T-helper 2 cell treated with Interferon-gamma antibody and Interleukin-4, amounts not matched to agents 5 μg/mL and 100 μg/mL, for 36 hours (primary cell): ENCODE measurements at regions not wholly inside any gene's neighbourhood (a gene's known extent, or its start where the extent isn't known, plus 50 kb on each side); places are given as distances from the start of the nearest gene placed in this dataset.

ENCODE experiments used
- DNase-seq: peaks from one replicate; pipeline ENCODE4 v3.0.0; 2021; ENCODE audit warnings: low spot score
- H3K27ac Mint-ChIP-seq: one replicate; pipeline ENCODE4 v1.8.0; 2021; ENCODE audit warnings: mild to moderate bottlenecking, mixed read lengths
- H3K27me3 Mint-ChIP-seq: one replicate; pipeline ENCODE4 v1.8.0; 2021; ENCODE audit warnings: low read depth, mixed read lengths
- H3K36me3 Mint-ChIP-seq: one replicate; pipeline ENCODE4 v1.8.0; 2021; ENCODE audit warnings: low read depth, mixed read lengths
- H3K4me1 Mint-ChIP-seq: one replicate; pipeline ENCODE4 v1.8.0; 2021; ENCODE audit warnings: low read depth, mixed read lengths
- H3K4me3 Mint-ChIP-seq: one replicate; pipeline ENCODE4 v1.8.0; 2022; ENCODE audit warnings: mild to moderate bottlenecking, moderate library complexity, mixed read lengths
- H3K9me3 Mint-ChIP-seq: one replicate; pipeline ENCODE4 v1.8.0; 2021; ENCODE audit warnings: mixed read lengths

DNA sequence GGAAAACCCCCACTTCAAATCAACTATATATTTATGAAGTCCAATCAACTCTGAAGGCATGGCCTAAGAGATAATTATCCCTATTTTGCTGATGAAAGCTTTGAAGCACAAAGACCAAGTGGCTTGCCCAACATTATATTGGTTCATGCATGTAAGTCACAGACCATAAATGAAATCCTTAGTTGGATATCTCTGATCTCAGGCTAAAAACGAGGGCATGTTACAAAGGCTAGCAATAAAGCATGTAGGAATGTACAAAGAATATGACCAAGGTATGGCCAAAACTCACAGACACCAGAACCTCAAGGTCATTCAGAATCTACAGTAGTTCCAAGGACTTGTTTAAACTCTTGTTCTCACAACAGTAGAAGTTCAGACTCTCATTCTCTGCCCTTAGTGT, 100.2 kb upstream of the SESN3 start:
- Mint-ChIP-seq H3K27ac (no peak overlapping the region), H3K27me3 (peaks cover 2% of the 10 kb centered on the region)

DNA sequence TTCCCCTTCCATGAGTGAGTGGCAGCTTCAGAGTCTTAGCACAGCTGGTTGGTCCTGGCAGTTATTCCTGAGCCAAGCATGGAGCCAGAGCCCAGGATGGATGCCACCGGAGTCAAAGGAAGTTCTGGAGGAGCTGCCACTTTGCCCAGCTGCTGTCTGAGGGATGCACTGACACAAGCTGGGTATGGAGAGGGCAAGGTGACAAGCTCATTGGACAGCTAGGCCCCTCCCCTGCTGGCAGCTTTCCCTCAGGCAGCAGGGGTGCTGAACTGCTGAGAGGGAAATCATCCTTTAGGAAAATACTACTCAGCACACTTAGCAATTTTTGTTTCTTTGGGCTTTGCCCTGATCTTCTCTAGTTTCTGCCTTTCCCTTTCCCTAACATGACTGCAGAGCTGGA, 99.3 kb upstream of the SESN3 start:
- Mint-ChIP-seq H3K27me3 (peaks cover 2% of the 10 kb centered on the region), H3K9me3 (no peaks in the 10 kb centered on the region), H3K27ac (no peak overlapping the region), H3K4me1 (peaks cover 2% of the 10 kb centered on the region), H3K4me3 (no peak overlapping the region), H3K36me3 (no peaks in the 10 kb centered on the region)
- no peak for DNase-seq

More for the DNA sequence above, 100.2 kb upstream of the SESN3 start:
- H3K9me3 Mint-ChIP-seq: no peaks in the 10 kb centered on the region
- no peak for DNase-seq
- no peaks in the 10 kb centered on the region for H3K36me3 Mint-ChIP-seq
- H3K4me3 Mint-ChIP-seq: no peak overlapping the region
- H3K4me1 Mint-ChIP-seq: peaks cover 2% of the 10 kb centered on the region

DNA sequence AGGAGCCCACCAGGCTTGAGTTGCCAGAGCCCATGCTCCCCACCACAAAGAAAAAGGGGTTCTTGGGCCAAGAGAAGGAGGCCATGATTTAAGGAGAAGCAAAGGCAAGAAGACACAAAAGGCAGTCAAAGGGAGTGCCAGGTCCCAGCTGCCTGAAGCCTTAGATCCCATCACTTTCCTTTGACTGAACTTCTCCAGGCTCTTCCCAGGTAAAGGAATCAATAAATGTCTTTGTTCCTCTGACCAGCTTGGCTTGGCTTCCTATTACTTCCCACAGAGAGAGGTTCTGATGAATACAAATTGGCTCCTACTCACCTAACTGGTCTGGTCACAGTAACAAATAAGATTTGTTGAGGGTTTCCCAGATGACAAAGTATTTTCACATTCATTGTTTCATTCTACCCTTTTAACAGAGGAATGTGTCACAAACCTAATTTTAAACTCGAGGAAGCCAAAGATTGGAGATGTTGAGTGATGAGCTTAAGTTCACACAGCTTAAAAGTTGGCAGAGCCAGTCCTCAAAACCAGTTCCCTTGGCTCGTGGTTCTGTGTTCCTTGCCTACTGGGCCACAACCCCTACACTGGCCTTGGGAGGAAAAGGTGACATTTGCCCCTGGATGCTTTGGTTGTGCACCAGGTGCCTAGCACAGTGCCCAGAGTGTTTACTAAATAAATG, 96.4 kb upstream of the SESN3 start:
- peaks cover 5% of the 10 kb centered on the region for H3K4me1 Mint-ChIP-seq
- H3K27ac Mint-ChIP-seq: no peak overlapping the region

DNA sequence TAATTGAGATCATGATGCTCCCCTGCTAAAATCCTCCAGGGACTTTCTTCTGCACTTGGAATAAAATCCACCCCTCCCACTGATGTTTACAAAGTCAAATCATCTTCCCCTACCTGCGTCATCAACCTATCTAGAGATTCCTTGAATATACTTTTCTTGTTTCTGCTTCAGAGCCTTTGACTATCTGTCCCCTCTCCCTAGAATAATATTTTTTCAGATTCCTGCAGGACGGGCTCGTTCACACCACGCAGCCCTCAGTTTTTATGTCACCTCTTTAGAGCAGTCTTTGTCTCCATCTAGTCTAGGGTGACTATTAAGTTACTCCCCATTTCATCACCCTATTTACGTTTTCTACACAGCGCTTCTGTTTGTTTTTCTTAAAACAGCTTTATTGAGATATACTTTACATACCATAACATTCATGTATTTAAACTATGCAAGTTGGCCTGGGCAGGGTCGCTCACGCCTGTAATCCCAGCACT, 94.8 kb upstream of the SESN3 start:
- no peak for DNase-seq
- Mint-ChIP-seq H3K27ac (no peak overlapping the region), H3K36me3 (no peaks in the 10 kb centered on the region), H3K4me3 (no peak overlapping the region), H3K9me3 (no peaks in the 10 kb centered on the region), H3K4me1 (peaks cover 5% of the 10 kb centered on the region), H3K27me3 (peaks cover 4% of the 10 kb centered on the region)

More for the DNA sequence above, 96.4 kb upstream of the SESN3 start:
- no peaks in the 10 kb centered on the region for H3K36me3 Mint-ChIP-seq
- peaks cover 4% of the 10 kb centered on the region for H3K27me3 Mint-ChIP-seq
- no peak overlapping the region for H3K4me3 Mint-ChIP-seq
- no peak for DNase-seq
- H3K9me3 Mint-ChIP-seq: no peaks in the 10 kb centered on the region

DNA sequence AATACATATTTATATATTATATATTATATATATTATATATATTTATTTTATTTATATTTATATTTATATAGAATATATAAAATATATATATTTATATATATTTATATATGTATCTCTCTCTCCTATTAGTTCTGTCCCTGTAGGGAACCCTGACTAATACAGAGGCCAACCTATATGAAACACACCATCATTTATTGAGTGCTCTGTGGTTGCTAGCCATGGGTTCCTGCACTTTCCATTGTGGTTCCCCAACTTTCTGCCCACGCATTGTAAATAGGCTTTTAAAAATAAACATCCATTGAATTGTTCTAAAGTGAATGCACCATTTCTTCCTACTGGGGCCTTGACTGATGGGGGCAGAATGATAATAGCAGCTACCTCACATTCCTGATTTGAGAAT, 93.8 kb upstream of the SESN3 start:
- H3K36me3 Mint-ChIP-seq: no peaks in the 10 kb centered on the region
- peaks cover 4% of the 10 kb centered on the region for H3K27me3 Mint-ChIP-seq
- H3K27ac Mint-ChIP-seq: no peak overlapping the region
- H3K4me1 Mint-ChIP-seq: peaks cover 5% of the 10 kb centered on the region
- no peaks in the 10 kb centered on the region for H3K9me3 Mint-ChIP-seq
- no peak for DNase-seq
- H3K4me3 Mint-ChIP-seq: no peak overlapping the region

DNA sequence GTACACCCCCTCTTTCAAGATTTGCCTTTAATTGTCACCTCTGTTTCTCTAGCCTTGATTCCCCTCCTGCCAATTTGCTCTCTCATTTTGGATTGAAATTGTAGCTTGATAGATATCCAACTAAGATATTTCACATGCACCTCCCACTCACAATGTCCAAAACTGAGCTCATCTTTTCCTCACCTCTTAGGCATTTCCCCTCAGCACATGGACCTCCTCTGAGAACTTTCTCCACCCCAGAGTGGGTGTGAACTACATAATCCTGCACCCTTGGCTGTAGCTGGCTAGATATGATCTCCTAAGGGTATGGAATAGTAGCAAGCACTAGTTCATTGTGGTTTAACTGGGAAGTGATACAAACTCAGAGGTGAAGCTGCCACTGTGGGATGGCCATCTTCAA, 91.5 kb upstream of the SESN3 start:
- Mint-ChIP-seq H3K4me3 (no peak overlapping the region), H3K4me1 (peaks cover 3% of the 10 kb centered on the region), H3K9me3 (no peaks in the 10 kb centered on the region), H3K27me3 (peaks cover 4% of the 10 kb centered on the region), H3K36me3 (no peaks in the 10 kb centered on the region), H3K27ac (no peak overlapping the region)
- peak; percentile 17 for DNase-seq

DNA sequence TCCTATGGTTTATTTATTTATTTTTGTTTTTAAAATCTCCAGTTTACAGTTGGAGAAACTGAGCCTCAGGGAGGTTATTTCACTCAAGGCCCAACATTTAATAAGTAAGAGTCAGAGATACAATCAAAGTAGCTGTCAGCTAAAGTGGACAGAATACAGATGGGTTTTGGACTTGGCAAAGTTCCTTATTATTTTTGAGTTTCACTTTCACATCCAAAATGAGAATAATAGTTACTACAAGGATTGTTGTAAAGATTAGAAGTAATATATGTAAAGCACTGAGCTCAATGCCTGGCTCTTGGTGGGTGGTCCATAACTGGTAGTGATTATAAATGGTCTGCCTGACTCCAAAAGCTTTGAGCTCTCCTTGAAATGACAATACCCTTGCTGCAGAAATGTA, 87.5 kb upstream of the SESN3 start:
- no peaks in the 10 kb centered on the region for H3K27me3 Mint-ChIP-seq
- DNase-seq: no peak
- H3K4me3 Mint-ChIP-seq: no peak overlapping the region
- no peaks in the 10 kb centered on the region for H3K4me1 Mint-ChIP-seq
- no peaks in the 10 kb centered on the region for H3K9me3 Mint-ChIP-seq
- no peaks in the 10 kb centered on the region for H3K36me3 Mint-ChIP-seq
- H3K27ac Mint-ChIP-seq: no peak overlapping the region

DNA sequence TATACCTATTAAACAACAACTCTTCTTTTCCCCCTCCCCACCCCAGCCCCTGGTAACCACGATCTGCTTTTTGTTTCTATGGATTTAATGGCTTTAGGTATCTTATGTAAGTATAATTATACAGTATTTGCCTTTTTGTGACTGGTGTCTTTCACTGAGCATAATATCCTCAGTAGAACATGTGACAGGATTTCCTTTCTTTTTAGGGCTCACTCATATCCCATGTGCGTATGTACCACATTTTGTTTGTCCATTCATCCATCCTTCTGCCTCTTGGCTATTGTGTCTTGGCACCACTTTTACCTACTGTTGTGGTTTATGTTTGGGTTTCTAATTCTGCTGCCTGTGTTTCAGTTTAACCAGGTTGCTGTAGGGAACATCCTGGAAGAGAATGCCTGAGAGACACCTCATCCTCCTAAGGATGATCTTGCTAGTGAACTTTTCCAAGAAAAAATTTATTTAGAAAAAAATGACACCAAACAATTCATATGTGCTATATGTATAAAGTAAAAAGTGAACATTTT, 77.6 kb upstream of the SESN3 start:
- Mint-ChIP-seq H3K9me3 (no peaks in the 10 kb centered on the region), H3K4me3 (no peak overlapping the region), H3K4me1 (peaks cover 4% of the 10 kb centered on the region), H3K27me3 (no peaks in the 10 kb centered on the region), H3K36me3 (no peaks in the 10 kb centered on the region), H3K27ac (no peak overlapping the region)
- no peak for DNase-seq

DNA sequence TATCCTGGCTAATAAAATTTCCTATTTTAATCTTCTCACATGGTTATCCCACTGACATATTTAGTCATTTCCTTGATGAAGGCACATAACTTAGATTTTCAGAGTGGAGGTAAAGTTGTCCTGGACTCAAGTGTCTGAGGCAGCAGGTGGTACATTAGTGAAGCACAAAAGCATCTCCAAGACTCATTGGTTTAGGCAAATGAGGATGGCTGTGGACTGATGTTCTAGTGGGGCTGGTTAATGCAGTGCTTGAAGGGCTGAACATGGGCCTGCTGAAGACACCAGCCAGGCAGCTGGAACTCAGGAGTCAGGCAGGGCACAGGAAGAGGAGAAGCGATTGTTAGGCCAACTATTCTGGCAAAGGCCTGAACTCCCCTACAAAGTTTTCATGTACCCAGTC, 76.3 kb upstream of the SESN3 start:
- H3K4me3 Mint-ChIP-seq: no peak overlapping the region
- no peaks in the 10 kb centered on the region for H3K9me3 Mint-ChIP-seq
- no peaks in the 10 kb centered on the region for H3K36me3 Mint-ChIP-seq
- no peak for DNase-seq
- no peak overlapping the region for H3K27ac Mint-ChIP-seq
- no peaks in the 10 kb centered on the region for H3K27me3 Mint-ChIP-seq
- H3K4me1 Mint-ChIP-seq: peaks cover 4% of the 10 kb centered on the region

DNA sequence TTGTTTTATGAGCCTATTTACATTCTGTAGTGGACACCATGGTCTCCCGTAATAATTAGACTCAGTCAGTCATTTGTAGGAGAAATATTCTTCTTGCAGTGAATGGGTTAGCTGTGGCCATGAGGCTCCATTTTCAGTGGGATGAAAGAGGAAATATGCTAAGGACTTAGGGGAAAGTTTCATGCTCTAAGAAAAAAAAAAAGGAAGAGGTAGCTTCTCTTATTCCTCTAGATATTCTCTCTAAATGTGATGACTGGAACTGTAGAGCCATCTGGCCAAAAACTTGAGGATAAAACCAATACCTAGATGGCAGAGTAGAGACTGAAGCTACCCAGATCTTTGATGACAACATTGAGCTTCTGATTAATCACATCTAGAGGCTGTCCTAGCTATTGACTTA, 75.8 kb upstream of the SESN3 start:
- Mint-ChIP-seq H3K27me3 (no peaks in the 10 kb centered on the region), H3K27ac (no peak overlapping the region), H3K4me3 (no peak overlapping the region), H3K36me3 (no peaks in the 10 kb centered on the region), H3K4me1 (peaks cover 4% of the 10 kb centered on the region), H3K9me3 (no peaks in the 10 kb centered on the region)
- DNase-seq: no peak

DNA sequence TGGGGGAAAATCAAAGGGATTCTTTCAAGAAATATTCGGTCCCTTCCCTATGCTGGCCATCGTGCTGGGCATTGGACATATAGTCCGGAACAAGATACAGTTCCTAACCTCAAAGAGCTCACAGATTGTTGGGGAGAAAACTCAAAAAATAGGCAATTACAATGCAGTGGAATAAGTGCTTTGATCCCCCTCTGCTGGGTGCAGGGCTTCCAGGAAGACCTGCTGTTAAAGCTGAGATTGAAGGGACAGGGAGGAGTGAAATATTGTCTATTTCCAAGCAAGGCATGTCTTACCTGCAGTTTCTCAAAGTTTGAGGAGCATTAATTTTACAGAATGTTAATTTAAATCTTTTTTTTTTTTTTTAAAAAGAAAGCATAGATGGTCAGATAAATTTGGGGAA, 75.1 kb upstream of the SESN3 start:
- DNase-seq: no peak
- Mint-ChIP-seq H3K4me3 (no peak overlapping the region), H3K9me3 (no peaks in the 10 kb centered on the region), H3K4me1 (peaks cover 4% of the 10 kb centered on the region), H3K27me3 (no peaks in the 10 kb centered on the region), H3K36me3 (no peaks in the 10 kb centered on the region), H3K27ac (no peak overlapping the region)

DNA sequence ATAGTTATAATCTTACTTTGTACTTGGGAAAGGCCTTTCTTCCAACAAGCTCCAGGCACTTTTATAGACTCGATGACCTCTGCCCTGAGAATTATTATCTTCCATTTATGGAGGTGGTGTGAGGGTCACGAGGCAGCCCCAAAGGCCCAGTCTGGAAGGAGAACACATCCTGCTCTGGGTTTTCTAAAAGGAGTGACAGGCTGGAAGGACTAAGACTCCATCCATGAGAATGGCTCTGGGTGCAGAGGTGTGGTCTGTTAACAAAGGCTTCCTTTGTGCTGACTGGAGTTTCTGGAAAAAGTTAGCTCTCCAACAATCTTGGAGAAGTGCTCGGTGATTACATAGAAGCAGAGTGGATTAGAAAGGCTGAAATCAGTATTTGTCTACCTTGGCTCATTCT, 74.7 kb upstream of the SESN3 start:
- H3K27me3 Mint-ChIP-seq: no peaks in the 10 kb centered on the region
- peaks cover 4% of the 10 kb centered on the region for H3K4me1 Mint-ChIP-seq
- H3K4me3 Mint-ChIP-seq: no peak overlapping the region
- no peaks in the 10 kb centered on the region for H3K9me3 Mint-ChIP-seq
- no peak overlapping the region for H3K27ac Mint-ChIP-seq
- H3K36me3 Mint-ChIP-seq: no peaks in the 10 kb centered on the region
- no peak for DNase-seq

DNA sequence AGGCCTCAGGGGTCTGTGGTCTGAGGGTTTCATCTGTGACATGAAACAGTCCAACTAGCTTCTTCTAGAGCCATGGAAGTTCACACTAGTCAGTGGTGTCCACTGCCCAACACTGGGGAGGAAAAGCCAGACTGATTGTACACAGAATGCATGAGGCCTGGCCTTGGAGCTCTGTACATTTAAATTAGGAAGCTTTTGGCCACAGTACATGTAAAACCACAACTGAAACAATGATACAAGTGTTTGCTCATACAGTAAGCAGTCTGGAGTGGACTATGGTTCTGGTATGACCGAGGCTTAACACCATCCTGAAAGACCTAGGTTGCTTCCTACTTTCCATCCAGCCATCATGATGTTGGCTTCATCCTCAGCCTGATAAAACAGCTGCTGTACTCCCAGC, 73.8 kb upstream of the SESN3 start:
- H3K27me3 Mint-ChIP-seq: no peaks in the 10 kb centered on the region
- no peak for DNase-seq
- H3K4me3 Mint-ChIP-seq: no peak overlapping the region
- H3K36me3 Mint-ChIP-seq: no peaks in the 10 kb centered on the region
- no peaks in the 10 kb centered on the region for H3K9me3 Mint-ChIP-seq
- peaks cover 4% of the 10 kb centered on the region for H3K4me1 Mint-ChIP-seq
- no peak overlapping the region for H3K27ac Mint-ChIP-seq

DNA sequence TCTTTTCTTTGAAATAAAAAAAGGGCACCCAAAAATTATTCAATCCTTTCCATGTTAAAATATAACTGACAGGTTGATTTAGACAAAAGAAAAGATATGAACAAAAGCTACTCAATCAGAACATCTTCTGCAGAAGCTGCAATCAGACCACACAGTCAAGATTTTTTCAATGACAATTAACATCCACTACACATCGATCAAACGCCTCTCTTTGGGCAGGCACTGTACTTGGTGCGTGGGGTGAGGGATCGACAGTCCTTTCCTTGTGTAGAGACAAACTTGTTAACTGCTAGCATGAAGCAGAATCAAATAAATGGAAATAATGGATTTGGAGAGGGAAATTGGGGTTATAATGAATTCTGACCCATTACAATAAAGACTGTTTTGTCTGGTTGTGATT, 71.2 kb upstream of the SESN3 start:
- no peak for DNase-seq
- Mint-ChIP-seq H3K9me3 (no peaks in the 10 kb centered on the region), H3K27ac (no peak overlapping the region), H3K4me3 (no peak overlapping the region), H3K4me1 (peaks cover 9% of the 10 kb centered on the region), H3K27me3 (no peaks in the 10 kb centered on the region), H3K36me3 (no peaks in the 10 kb centered on the region)

DNA sequence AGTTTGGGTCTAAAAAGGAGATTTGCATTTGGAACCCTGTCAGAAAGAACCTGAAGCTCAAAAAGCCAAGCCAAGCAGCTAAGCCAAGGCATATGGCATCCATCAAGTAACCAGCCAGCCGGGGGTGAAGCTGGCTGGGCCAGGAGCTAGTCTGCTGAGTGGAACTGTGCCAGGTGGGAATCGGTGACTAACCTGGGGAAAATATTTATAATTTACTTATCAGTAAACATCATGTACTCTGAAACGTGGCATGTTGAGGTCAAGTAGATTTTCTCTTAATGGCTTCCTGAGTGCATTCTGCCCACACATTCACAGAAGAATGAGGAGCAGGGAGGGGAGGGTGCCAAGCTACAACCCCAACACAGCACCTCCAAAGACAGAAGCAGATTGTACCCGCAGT, 70.5 kb upstream of the SESN3 start:
- Mint-ChIP-seq H3K27me3 (no peaks in the 10 kb centered on the region), H3K9me3 (no peaks in the 10 kb centered on the region), H3K27ac (no peak overlapping the region), H3K4me1 (peaks cover 11% of the 10 kb centered on the region), H3K4me3 (no peak overlapping the region), H3K36me3 (no peaks in the 10 kb centered on the region)
- DNase-seq: no peak
